ENCODE measurements at regions not wholly inside any gene's neighbourhood (a gene's known extent, or its start where the extent isn't known, plus 50 kb on each side); places are given as distances from the start of the nearest gene placed in this dataset.

GRCh38 chr20:6562111-6562510 is 205.4 kb upstream of the BMP2 start:
- ChIA-PET CTCF (no interaction called here), RAD21 (ENCODE audit: low non-redundant PET in 1 of 2, low total read pairs in 2 of 2, uncharacterized antibody in 2 of 2, unreplicated experiment in 2 of 2) (no interaction called here), POLR2A (no interaction called here)
- no peak for DNase-seq (ENCODE audit: low read depth, low spot score)
- no TSS peak for BruUV-seq (replicated peaks)
- intact Hi-C loops (cut with micrococcal nuclease): no loop called here
- no peak for TF ChIP-seq FOSL1 (IDR thresholded peaks at IDR 0.05; ENCODE audit: low read depth)
- no peak for TF ChIP-seq ELF1 (IDR thresholded peaks at IDR 0.05; ENCODE audit: borderline replicate concordance, low read depth)
- TF ChIP-seq ZFX (IDR thresholded peaks at IDR 0.05): no peak
- no peak for TF ChIP-seq POLR2AphosphoS5 (IDR thresholded peaks at IDR 0.05; ENCODE audit: low read depth, low read length)
- TF ChIP-seq ZNF274 (IDR thresholded peaks at IDR 0.05; ENCODE audit: low read depth, low read length): no peak
- no peak for TF ChIP-seq POLR2A (IDR thresholded peaks at IDR 0.05; ENCODE audit: borderline replicate concordance, extremely low read depth, insufficient read depth, insufficient read length)
- TF ChIP-seq RAD21 (IDR thresholded peaks at IDR 0.05; ENCODE audit: low read depth): no peak
- no peak for TF ChIP-seq YY1 (IDR thresholded peaks at IDR 0.05; ENCODE audit: extremely low read depth, insufficient replicate concordance, low read depth, low read length)
- no peak for TF ChIP-seq CBX3 (IDR thresholded peaks at IDR 0.05; ENCODE audit: low read depth)
- no peak for TF ChIP-seq TCF7L2 (IDR thresholded peaks at IDR 0.05; ENCODE audit: borderline replicate concordance, extremely low read depth, insufficient read depth, insufficient read length)
- no peak for TF ChIP-seq CEBPB (IDR thresholded peaks at IDR 0.05; ENCODE audit: low read depth)
- TF ChIP-seq, protein P1, sequence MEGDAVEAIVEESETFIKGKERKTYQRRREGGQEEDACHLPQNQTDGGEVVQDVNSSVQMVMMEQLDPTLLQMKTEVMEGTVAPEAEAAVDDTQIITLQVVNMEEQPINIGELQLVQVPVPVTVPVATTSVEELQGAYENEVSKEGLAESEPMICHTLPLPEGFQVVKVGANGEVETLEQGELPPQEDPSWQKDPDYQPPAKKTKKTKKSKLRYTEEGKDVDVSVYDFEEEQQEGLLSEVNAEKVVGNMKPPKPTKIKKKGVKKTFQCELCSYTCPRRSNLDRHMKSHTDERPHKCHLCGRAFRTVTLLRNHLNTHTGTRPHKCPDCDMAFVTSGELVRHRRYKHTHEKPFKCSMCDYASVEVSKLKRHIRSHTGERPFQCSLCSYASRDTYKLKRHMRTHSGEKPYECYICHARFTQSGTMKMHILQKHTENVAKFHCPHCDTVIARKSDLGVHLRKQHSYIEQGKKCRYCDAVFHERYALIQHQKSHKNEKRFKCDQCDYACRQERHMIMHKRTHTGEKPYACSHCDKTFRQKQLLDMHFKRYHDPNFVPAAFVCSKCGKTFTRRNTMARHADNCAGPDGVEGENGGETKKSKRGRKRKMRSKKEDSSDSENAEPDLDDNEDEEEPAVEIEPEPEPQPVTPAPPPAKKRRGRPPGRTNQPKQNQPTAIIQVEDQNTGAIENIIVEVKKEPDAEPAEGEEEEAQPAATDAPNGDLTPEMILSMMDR (IDR thresholded peaks at IDR 0.05 in 2 of 3, conservative IDR thresholded peaks at IDR 0.05 in 1 of 3; ENCODE audit: borderline replicate concordance in 1 of 3, insufficient read depth in 1 of 3, low read depth in 2 of 3, low read length in 2 of 3): no peak
- Histone ChIP-seq H3K4me2 (ENCODE audit: low read length) (no peak overlapping the region), H4K20me1 (ENCODE audit: insufficient read depth) (no peaks in the 10 kb centered on the region), H3K36me3 (ENCODE audit: control insufficient read depth in 1 of 2, insufficient read depth in 2 of 2, low read length in 2 of 2) (no peaks in the 10 kb centered on the region), H3K4me3 (replicated peaks in 1 of 2; ENCODE audit: low read depth in 1 of 2, low read length in 2 of 2) (no peak overlapping the region), H3K4me1 (ENCODE audit: control insufficient read depth in 1 of 2, insufficient read depth in 2 of 2, low read length in 2 of 2) (no peaks in the 10 kb centered on the region), H3K9me2 (ENCODE audit: insufficient read depth) (no peaks in the 10 kb centered on the region), H3K79me2 (ENCODE audit: insufficient read depth, low read length) (no peaks in the 10 kb centered on the region), H3K9me3 (ENCODE audit: control insufficient read depth in 1 of 2, insufficient read depth in 1 of 2, low read depth in 1 of 2, low read length in 2 of 2) (peaks cover 2 to 4% of the 10 kb centered on the region in 2 experiments; a peak in 2 of 4 replicates), H3K27ac (ENCODE audit: low read depth, low read length) (no peak overlapping the region), H2AFZ (ENCODE audit: low read depth, low read length, poor library complexity, severe bottlenecking) (no peak overlapping the region), H3K9ac (ENCODE audit: low read length) (no peak overlapping the region), H3K27me3 (ENCODE audit: insufficient read depth, low read length) (no peaks in the 10 kb centered on the region)
- ATAC-seq: no peak

All from HCT116 (cell line).